OCI-LY1 (cell line): ENCODE measurements at regions not wholly inside any gene's neighbourhood (a gene's known extent, or its start where the extent isn't known, plus 50 kb on each side); places are given as distances from the start of the nearest gene placed in this dataset.

Experiments used
- H2AFZ ChIP-seq: fragments of 200-600 bp; sonication (generic), shearing (Covaris generic); 2 replicates; pipeline ENCODE4 v1.6.0; 2014; ENCODE audit warnings: antibody characterized with exemption, mild to moderate bottlenecking, low read length
- H3F3A ChIP-seq: fragments of 200-600 bp; sonication (generic), shearing (Covaris generic); 2 replicates; pipeline ENCODE4 v1.6.0; 2014; ENCODE audit warnings: mild to moderate bottlenecking, antibody characterized with exemption, low read length, moderate library complexity; ENCODE audit not compliant: insufficient read depth
- H3K27ac ChIP-seq: fragments of 200-600 bp; sonication (generic); 2 replicates; pipeline ENCODE4 v1.5.1; 2014; ENCODE audit warnings: low read length, mixed run types, mild to moderate bottlenecking, low read depth; ENCODE audit not compliant: poor library complexity, severe bottlenecking
- H3K27me3 ChIP-seq: fragments of 200-600 bp; sonication (generic); 2 replicates; pipeline ENCODE4 v1.6.0; 2014; ENCODE audit warnings: antibody characterized with exemption, mild to moderate bottlenecking, low read length, moderate library complexity; ENCODE audit not compliant: insufficient read depth
- H3K36me3 ChIP-seq: fragments of 200-600 bp; sonication (generic); 2 replicates; pipeline ENCODE4 v1.6.1; 2014; ENCODE audit warnings: mild to moderate bottlenecking, antibody characterized with exemption, low read length, moderate library complexity, mixed read lengths; ENCODE audit not compliant: insufficient read depth
- H3K4me1 ChIP-seq: fragments of 200-600 bp; sonication (generic); 2 replicates; pipeline ENCODE4 v1.5.1; 2014; ENCODE audit warnings: mild to moderate bottlenecking, low read length, moderate library complexity; ENCODE audit not compliant: insufficient read depth, severe bottlenecking
- H3K4me2 ChIP-seq: fragments of 200-600 bp; sonication (generic), shearing (Covaris generic); 2 replicates; pipeline ENCODE4 v1.6.1; 2014; ENCODE audit warnings: low read length
- H3K4me3 ChIP-seq: fragments of 200-600 bp; sonication (generic); 2 replicates; pipeline ENCODE4 v1.5.1; 2014; ENCODE audit warnings: low read length, low read depth, mild to moderate bottlenecking, mixed read lengths; ENCODE audit not compliant: poor library complexity, severe bottlenecking
- H3K79me2 ChIP-seq: fragments of 200-600 bp; shearing (Covaris generic); 2 replicates; pipeline ENCODE4 v1.6.1; 2016; ENCODE audit warnings: mixed run types, low read length, mixed read lengths; ENCODE audit not compliant: insufficient read depth
- H3K9ac ChIP-seq: fragments of 200-600 bp; sonication (generic), shearing (Covaris generic); 2 replicates; pipeline ENCODE4 v1.6.1; 2014; ENCODE audit warnings: mild to moderate bottlenecking, low read length, mixed read lengths
- H3K9me2 ChIP-seq: fragments of 200-600 bp; sonication (generic), shearing (Covaris generic); 2 replicates; pipeline ENCODE4 v1.6.1; 2014; ENCODE audit warnings: low read depth, mild to moderate bottlenecking, low read length, mixed read lengths
- H3K9me3 ChIP-seq: fragments of 200-600 bp; shearing (Covaris generic); 2 replicates; pipeline ENCODE4 v1.6.1; 2014; ENCODE audit warnings: low read length, mixed read lengths
- H4K20me1 ChIP-seq: fragments of 200-600 bp; sonication (generic), shearing (Covaris generic); 2 replicates; pipeline ENCODE4 v1.6.0; 2016; ENCODE audit warnings: mild to moderate bottlenecking, low read length; ENCODE audit not compliant: insufficient read depth
- EZH2 ChIP-seq: fragments of 200-600 bp; sonication (generic), shearing (Covaris generic); IDR thresholded peaks from 2 replicates; pipeline ENCODE4 v1.8.0; 2017; ENCODE audit warnings: borderline replicate concordance, mixed run types, mild to moderate bottlenecking, antibody characterized with exemption, low read length, moderate library complexity, mixed read lengths
- TF ChIP-seq, protein P1 (sequence below): fragments of 200-600 bp; sonication (generic), shearing (Covaris generic); IDR thresholded peaks from 2 replicates; pipeline ENCODE4 v1.5.1; 2017; ENCODE audit warnings: mild to moderate bottlenecking, antibody characterized with exemption, low read length, moderate library complexity, mixed read lengths

DNA sequence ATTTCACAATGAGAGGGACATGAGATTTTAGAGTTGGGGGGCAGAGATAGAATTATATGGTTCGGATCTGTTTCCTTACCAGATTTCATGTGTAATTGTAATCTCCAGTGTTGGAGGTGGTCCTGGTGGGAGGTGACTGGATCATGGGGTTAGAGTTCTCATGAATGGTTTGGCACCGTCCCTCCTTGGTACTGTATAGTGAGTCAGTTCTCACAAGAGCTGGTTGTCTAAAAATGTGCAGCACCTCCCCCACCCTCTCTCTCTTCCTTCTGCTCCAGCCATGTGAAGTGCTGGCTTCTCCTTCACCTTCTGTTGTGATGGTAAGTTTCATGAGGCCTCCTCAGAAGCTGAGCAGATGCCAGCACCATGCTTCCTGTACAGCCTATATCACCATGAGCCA is 138.1 kb downstream of the SCG2 start:
- Histone ChIP-seq H3K9me2 (no peaks in the 10 kb centered on the region), H2AFZ (no peak overlapping the region), H4K20me1 (no peaks in the 10 kb centered on the region), H3K4me3 (no peak overlapping the region), H3F3A (no peaks in the 10 kb centered on the region), H3K27me3 (no peaks in the 10 kb centered on the region), H3K4me2 (no peak overlapping the region), H3K27ac (no peak overlapping the region), H3K9me3 (no peaks in the 10 kb centered on the region), H3K36me3 (no peaks in the 10 kb centered on the region), H3K9ac (no peak overlapping the region), H3K4me1 (no peaks in the 10 kb centered on the region), H3K79me2 (no peaks in the 10 kb centered on the region)
- TF ChIP-seq, protein P1, sequence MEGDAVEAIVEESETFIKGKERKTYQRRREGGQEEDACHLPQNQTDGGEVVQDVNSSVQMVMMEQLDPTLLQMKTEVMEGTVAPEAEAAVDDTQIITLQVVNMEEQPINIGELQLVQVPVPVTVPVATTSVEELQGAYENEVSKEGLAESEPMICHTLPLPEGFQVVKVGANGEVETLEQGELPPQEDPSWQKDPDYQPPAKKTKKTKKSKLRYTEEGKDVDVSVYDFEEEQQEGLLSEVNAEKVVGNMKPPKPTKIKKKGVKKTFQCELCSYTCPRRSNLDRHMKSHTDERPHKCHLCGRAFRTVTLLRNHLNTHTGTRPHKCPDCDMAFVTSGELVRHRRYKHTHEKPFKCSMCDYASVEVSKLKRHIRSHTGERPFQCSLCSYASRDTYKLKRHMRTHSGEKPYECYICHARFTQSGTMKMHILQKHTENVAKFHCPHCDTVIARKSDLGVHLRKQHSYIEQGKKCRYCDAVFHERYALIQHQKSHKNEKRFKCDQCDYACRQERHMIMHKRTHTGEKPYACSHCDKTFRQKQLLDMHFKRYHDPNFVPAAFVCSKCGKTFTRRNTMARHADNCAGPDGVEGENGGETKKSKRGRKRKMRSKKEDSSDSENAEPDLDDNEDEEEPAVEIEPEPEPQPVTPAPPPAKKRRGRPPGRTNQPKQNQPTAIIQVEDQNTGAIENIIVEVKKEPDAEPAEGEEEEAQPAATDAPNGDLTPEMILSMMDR: no peak
- TF ChIP-seq EZH2: no peak

DNA sequence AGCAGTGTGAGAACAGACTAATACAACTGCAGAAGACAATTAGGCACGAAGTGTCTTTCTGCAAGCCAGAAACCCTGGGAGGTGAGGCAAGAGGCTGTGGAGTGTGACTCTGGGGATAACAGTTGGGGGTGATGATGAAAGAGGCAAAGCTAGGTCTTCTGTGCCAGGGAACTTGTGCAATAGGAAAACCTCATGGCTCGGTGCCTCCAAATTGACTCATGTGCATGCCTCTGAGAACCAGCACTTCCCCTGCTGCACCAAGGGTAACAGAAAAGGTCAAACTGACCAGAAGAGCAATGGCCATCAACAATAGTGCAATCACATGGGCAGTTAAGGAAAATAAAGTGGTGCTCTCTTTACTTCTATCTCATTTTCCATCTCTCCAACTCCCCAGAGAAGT is 136.4 kb downstream of the SCG2 start:
- Histone ChIP-seq H3K36me3 (no peaks in the 10 kb centered on the region), H3K9me2 (no peaks in the 10 kb centered on the region), H3K9ac (no peak overlapping the region), H3K27ac (no peak overlapping the region), H4K20me1 (no peaks in the 10 kb centered on the region), H3K79me2 (no peaks in the 10 kb centered on the region), H3K4me2 (no peak overlapping the region), H3K4me1 (no peaks in the 10 kb centered on the region), H3K4me3 (no peak overlapping the region), H3K9me3 (no peaks in the 10 kb centered on the region), H3F3A (no peaks in the 10 kb centered on the region), H3K27me3 (no peaks in the 10 kb centered on the region), H2AFZ (no peak overlapping the region)
- TF ChIP-seq, protein P1: no peak
- no peak for TF ChIP-seq EZH2

DNA sequence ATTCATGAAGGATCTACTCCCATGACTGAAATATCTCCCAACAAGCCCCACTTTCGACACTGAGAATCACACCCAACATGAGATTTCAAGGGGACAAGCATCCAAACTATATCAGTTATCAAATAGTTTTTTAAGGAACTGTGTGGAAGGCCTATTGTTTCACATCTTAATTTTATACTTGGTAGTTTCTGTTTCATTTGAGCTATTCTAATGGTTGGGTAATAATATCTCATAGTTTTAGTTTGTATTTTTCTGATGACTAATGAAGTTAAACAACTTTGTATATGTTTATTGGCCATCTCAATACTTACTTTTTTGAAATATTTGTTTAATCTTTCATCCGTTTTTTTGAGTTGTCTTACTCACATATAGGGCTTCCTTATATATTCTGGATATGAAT is 135.0 kb downstream of the SCG2 start:
- no peaks in the 10 kb centered on the region for H3K4me1 ChIP-seq
- H3K4me3 ChIP-seq: no peak overlapping the region
- H3K9me3 ChIP-seq: no peaks in the 10 kb centered on the region
- no peaks in the 10 kb centered on the region for H3K79me2 ChIP-seq
- H3K36me3 ChIP-seq: no peaks in the 10 kb centered on the region
- H4K20me1 ChIP-seq: no peaks in the 10 kb centered on the region
- no peak overlapping the region for H3K27ac ChIP-seq
- no peaks in the 10 kb centered on the region for H3F3A ChIP-seq
- no peaks in the 10 kb centered on the region for H3K9me2 ChIP-seq
- TF ChIP-seq, protein P1: no peak
- no peak for TF ChIP-seq EZH2
- no peak overlapping the region for H2AFZ ChIP-seq
- H3K27me3 ChIP-seq: no peaks in the 10 kb centered on the region
- no peak overlapping the region for H3K4me2 ChIP-seq
- no peak overlapping the region for H3K9ac ChIP-seq
